HEK293 (cell line): ENCODE measurements at regions not wholly inside any gene's neighbourhood (a gene's known extent, or its start where the extent isn't known, plus 50 kb on each side); places are given as distances from the start of the nearest gene placed in this dataset.

Source experiments
- CTCF ChIA-PET: fragments of 350-600 bp; formaldehyde crosslinking; extraction: SDS; loops from one replicate; lab custom pipeline; 2021; ENCODE audit warnings: antibody characterized with exemption; lab: Yijun Ruan, JAX
- POLR2A ChIA-PET: fragments of 300-600 bp; formaldehyde crosslinking; extraction: SDS; loops from one replicate; lab custom pipeline; 2020; ENCODE audit warnings: antibody characterized with exemption, inconsistent platforms; lab: Yijun Ruan, JAX
- H3K27ac ChIP-seq: fragments of 200-500 bp; sonication (Bioruptor generic); 2 replicates; pipeline ENCODE4 v1.5.1; 2014; ENCODE audit warnings: low read depth, low read length, control low read depth, inconsistent platforms; ENCODE audit errors: extremely low read depth
- H3K36me3 ChIP-seq, 2 experiments: fragments of 200-500 bp in 1 of 2; sonication (Bioruptor generic) in 1 of 2; 1 replicate in 1 of 2; 2 replicates in 1 of 2; pipeline ENCODE4 v1.5.1; 2014 to 2017; ENCODE audit warnings: inconsistent platforms in 2 of 2, low read length in 2 of 2; ENCODE audit not compliant: control insufficient read depth in 2 of 2, insufficient read depth in 1 of 2
- H3K4me1 ChIP-seq: fragments of 200-500 bp; sonication (Bioruptor generic); 2 replicates; pipeline ENCODE4 v1.5.1; 2014; ENCODE audit warnings: mild to moderate bottlenecking, low read length, inconsistent platforms; ENCODE audit not compliant: control insufficient read depth, insufficient read depth
- H3K4me3 ChIP-seq: 2 replicates; pipeline ENCODE4 v1.5.1; 2011; ENCODE audit warnings: low read depth, mild to moderate bottlenecking, control low read depth, low read length, moderate library complexity
- H3K9me3 ChIP-seq: fragments of 200-500 bp; sonication (Bioruptor generic); 2 replicates; pipeline ENCODE4 v1.5.1; 2014; ENCODE audit warnings: low read depth, low read length, inconsistent platforms; ENCODE audit not compliant: control insufficient read depth, insufficient read depth
- GLI2 ChIP-seq: fragments of 450-650 bp; formaldehyde crosslinking; IDR thresholded peaks from 2 replicates; pipeline ENCODE4; 2017; ENCODE audit warnings: missing biosample characterization, missing genetic modification characterization, low read depth, borderline replicate concordance
- HIC1 ChIP-seq: fragments of 450-650 bp; formaldehyde crosslinking; IDR thresholded peaks from 2 replicates; pipeline ENCODE4 v1.5.1; 2016; ENCODE audit warnings: missing biosample characterization, missing genetic modification characterization
- KLF1 ChIP-seq: fragments of 450-650 bp; formaldehyde crosslinking; IDR thresholded peaks from 2 replicates; pipeline ENCODE4 v1.5.1; 2016; ENCODE audit warnings: missing biosample characterization, missing genetic modification characterization
- KLF8 ChIP-seq: fragments of 450-650 bp; formaldehyde crosslinking; IDR thresholded peaks from 2 replicates; pipeline ENCODE4 v1.5.1; 2016; ENCODE audit warnings: missing biosample characterization, missing genetic modification characterization
- ZBTB26 ChIP-seq: fragments of 450-650 bp; formaldehyde crosslinking; optimal IDR thresholded peaks from 2 replicates; pipeline ENCODE3; 2016; ENCODE audit warnings: missing biosample characterization, mild to moderate bottlenecking, missing genetic modification characterization
- ZBTB44 ChIP-seq: fragments of 450-650 bp; IDR thresholded peaks from 2 replicates; pipeline ENCODE4 v1.5.1; 2018; ENCODE audit warnings: missing biosample characterization, mild to moderate bottlenecking, missing genetic modification characterization
- ZNF148 ChIP-seq: fragments of 450-650 bp; formaldehyde crosslinking; IDR thresholded peaks from 2 replicates; pipeline ENCODE4 v1.5.0; 2017; ENCODE audit warnings: missing biosample characterization, missing genetic modification characterization, borderline replicate concordance
- ZNF37A ChIP-seq: fragments of 450-650 bp; IDR thresholded peaks from 2 replicates; pipeline ENCODE4 v1.5.1; 2018; ENCODE audit warnings: missing biosample characterization, missing genetic modification characterization
- ZNF391 ChIP-seq: fragments of 450-650 bp; formaldehyde crosslinking; IDR thresholded peaks from 2 replicates; pipeline ENCODE4 v1.5.1; 2016; ENCODE audit warnings: low read depth, missing biosample characterization, missing genetic modification characterization, borderline replicate concordance
- ZNF518A ChIP-seq: fragments of 450-650 bp; formaldehyde crosslinking; conservative IDR thresholded peaks from 2 replicates; pipeline ENCODE4 v1.5.1; 2016; ENCODE audit warnings: low read depth, missing biosample characterization, missing genetic modification characterization
- ZNF521 ChIP-seq: fragments of 450-650 bp; formaldehyde crosslinking; IDR thresholded peaks from 2 replicates; pipeline ENCODE4 v1.5.1; 2017; ENCODE audit warnings: missing biosample characterization, mild to moderate bottlenecking, missing genetic modification characterization
- ZNF544 ChIP-seq: fragments of 450-650 bp; formaldehyde crosslinking; IDR thresholded peaks from 2 replicates; pipeline ENCODE4 v1.5.0; 2017; ENCODE audit warnings: missing biosample characterization, missing genetic modification characterization
- ZNF549 ChIP-seq: fragments of 450-650 bp; IDR thresholded peaks from 2 replicates; pipeline ENCODE4 v1.5.1; 2018; ENCODE audit warnings: missing biosample characterization, missing genetic modification characterization, mild to moderate bottlenecking, inconsistent platforms, moderate library complexity
- ZNF555 ChIP-seq: fragments of 450-650 bp; formaldehyde crosslinking; conservative IDR thresholded peaks from 2 replicates; pipeline ENCODE4 v1.5.1; 2017; ENCODE audit warnings: missing biosample characterization, mild to moderate bottlenecking, missing genetic modification characterization, inconsistent platforms
- ZNF560 ChIP-seq: fragments of 450-650 bp; formaldehyde crosslinking; IDR thresholded peaks from 2 replicates; pipeline ENCODE4 v1.5.1; 2017; ENCODE audit warnings: missing biosample characterization, missing genetic modification characterization, borderline replicate concordance
- ZNF600 ChIP-seq: fragments of 450-650 bp; formaldehyde crosslinking; IDR thresholded peaks from 2 replicates; pipeline ENCODE4 v1.5.1; 2016; ENCODE audit warnings: missing biosample characterization, missing genetic modification characterization
- ZNF660 ChIP-seq: fragments of 450-650 bp; IDR thresholded peaks from 2 replicates; pipeline ENCODE4 v1.5.1; 2018; ENCODE audit warnings: missing biosample characterization, mild to moderate bottlenecking, missing genetic modification characterization
- ZNF768 ChIP-seq: fragments of 450-650 bp; formaldehyde crosslinking; IDR thresholded peaks from 2 replicates; pipeline ENCODE4 v1.5.1; 2018; ENCODE audit warnings: missing biosample characterization, mild to moderate bottlenecking, missing genetic modification characterization
- ZNF785 ChIP-seq: fragments of 450-650 bp; formaldehyde crosslinking; IDR thresholded peaks from 2 replicates; pipeline ENCODE4 v1.5.1; 2016; ENCODE audit warnings: missing biosample characterization, missing genetic modification characterization
- TF ChIP-seq, protein P1 (sequence below): fragments of 450-650 bp; formaldehyde crosslinking; IDR thresholded peaks from 2 replicates; pipeline ENCODE4 v1.5.1; 2016; ENCODE audit warnings: missing biosample characterization, missing genetic modification characterization

DNA sequence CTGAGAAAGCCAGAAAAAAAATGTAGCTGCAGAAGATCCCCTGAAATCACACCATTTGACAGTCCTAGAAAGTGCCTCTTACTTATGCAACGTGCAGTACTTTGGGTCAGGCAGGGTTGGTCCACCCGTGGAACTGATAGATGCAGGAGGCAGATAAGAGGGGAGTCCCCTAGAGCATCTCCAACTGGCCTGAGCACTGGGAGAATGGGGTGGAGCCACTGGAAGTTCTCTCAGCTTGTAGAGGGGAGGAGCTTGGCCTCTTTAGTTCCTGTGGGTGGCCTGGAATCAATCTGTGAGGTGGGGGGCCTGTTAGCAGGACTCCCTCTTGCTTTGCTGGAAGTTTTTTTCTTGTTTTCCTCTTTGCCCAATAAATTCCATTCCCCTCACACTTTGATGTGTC is 335.7 kb upstream of the NCAM2 start (continued):
- no peak for TF ChIP-seq ZNF544 (tag by site-specific recombination)
- TF ChIP-seq ZNF521 (tag by site-specific recombination): no peak
- no peak for TF ChIP-seq ZNF560
- TF ChIP-seq ZNF518A: no peak
- TF ChIP-seq KLF8: no peak
- TF ChIP-seq ZNF549 (tag by site-specific recombination): no peak
- TF ChIP-seq ZNF37A (tag by site-specific recombination): no peak
- TF ChIP-seq KLF1 (tag by site-specific recombination): no peak
- TF ChIP-seq HIC1 (tag by site-specific recombination): no peak

GRCh38 chr21:20667931-20668330 is 330.3 kb upstream of the NCAM2 start:
- no peaks in the 10 kb centered on the region for H3K36me3 ChIP-seq
- ChIA-PET CTCF (interaction anchor here (0.6 kb wide), 2 partner anchors 152 to 225 kb away, joined by 3 to 4 read pairs; no protein-coding TSS in a partner anchor), POLR2A (no interaction called here)
- TF ChIP-seq ZNF391 (tag by site-specific recombination): no peak
- no peak for TF ChIP-seq ZNF600 (tag by site-specific recombination)
- no peak for TF ChIP-seq ZBTB26 (tag by site-specific recombination)
- TF ChIP-seq ZNF148 (tag by site-specific recombination): no peak
- no peak for TF ChIP-seq ZBTB44
- no peak for TF ChIP-seq ZNF768 (tag by site-specific recombination)
- no peak for TF ChIP-seq GLI2 (tag by site-specific recombination)
- no peak for TF ChIP-seq ZNF555
- no peak for TF ChIP-seq ZNF660 (tag by site-specific recombination)
- TF ChIP-seq, protein P1, sequence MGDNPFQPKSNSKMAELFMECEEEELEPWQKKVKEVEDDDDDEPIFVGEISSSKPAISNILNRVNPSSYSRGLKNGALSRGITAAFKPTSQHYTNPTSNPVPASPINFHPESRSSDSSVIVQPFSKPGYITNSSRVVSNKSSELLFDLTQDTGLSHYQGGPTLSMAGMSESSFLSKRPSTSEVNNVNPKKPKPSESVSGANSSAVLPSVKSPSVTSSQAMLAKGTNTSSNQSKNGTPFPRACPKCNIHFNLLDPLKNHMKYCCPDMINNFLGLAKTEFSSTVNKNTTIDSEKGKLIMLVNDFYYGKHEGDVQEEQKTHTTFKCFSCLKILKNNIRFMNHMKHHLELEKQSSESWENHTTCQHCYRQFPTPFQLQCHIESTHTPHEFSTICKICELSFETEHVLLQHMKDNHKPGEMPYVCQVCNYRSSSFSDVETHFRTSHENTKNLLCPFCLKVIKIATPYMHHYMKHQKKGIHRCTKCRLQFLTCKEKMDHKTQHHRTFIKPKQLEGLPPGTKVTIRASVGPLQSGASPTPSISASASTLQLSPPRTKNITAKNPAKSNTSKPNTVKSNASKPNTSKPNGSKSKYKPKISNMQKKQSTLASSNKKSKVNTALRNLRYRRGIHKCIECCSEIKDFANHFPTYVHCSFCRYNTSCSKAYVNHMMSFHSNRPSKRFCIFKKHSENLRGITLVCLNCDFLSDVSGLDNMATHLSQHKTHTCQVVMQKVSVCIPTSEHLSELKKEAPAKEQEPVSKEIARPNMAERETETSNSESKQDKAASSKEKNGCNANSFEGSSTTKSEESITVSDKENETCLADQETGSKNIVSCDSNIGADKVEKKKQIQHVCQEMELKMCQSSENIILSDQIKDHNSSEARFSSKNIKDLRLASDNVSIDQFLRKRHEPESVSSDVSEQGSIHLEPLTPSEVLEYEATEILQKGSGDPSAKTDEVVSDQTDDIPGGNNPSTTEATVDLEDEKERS (tag by site-specific recombination): no peak
- TF ChIP-seq ZNF785 (tag by site-specific recombination): no peak
- no peaks in the 10 kb centered on the region for H3K4me1 ChIP-seq
- no peak overlapping the region for H3K4me3 ChIP-seq
- no peaks in the 10 kb centered on the region; the same call in 1 of the 2 replicates for H3K9me3 ChIP-seq
- no peak overlapping the region for H3K27ac ChIP-seq
